NK-92 treated with Interleukin-12 subunit alpha and Interleukin-12 subunit beta, amount 100 ng/mL, for 24 hours (cell line): ENCODE measurements at regions not wholly inside any gene's neighbourhood (a gene's known extent, or its start where the extent isn't known, plus 50 kb on each side); places are given as distances from the start of the nearest gene placed in this dataset.
"Not testable (repeated sequence)": the region's sequence is repeated elsewhere in the genome, so short reads cannot be mapped to it uniquely, and the experiment has no call there.

Source experiments
- DNase-seq: peaks from one replicate; lab custom pipeline; 2025; lab: John Stamatoyannopoulos, UW

DNA sequence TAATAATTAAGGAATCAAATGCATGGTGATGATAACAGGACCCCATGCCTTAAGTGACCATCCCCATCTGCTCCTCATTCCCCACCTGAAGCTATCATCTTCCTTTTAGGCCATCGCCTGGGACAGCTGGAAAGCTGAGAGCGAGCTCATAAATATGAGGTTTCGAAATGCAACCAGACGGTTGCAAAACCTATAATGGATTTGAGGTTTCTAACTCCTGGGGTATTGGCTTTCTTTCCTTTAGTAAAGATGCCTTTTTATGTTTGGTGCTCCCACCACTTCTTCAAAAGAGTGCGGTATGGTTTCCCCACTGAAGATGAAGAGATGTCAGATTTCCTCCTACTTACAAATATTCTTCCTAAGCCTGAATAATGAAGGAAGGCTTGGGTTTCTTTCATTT is 1589.5 kb upstream of the PIK3C3 start:
- no peak for DNase-seq

DNA sequence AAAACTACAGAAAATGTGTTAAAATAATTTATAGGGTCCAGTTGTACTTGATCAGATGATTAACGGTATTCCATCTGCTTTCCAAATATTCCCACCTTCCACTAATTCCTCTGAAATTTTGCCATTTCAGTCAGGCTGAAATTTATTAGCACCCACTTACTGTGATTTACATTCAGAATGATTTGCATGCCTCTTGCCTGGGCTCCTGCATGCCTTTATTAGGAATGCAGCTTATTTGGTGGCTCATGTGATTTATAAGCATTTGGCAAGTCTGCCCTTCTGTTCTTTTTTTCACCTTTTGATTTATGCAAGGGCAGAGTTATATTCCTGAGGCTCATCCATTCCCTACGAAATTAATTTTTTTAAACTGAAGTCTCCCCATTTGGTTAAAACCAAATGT is 1594.5 kb upstream of the PIK3C3 start:
- DNase-seq: no peak

DNA sequence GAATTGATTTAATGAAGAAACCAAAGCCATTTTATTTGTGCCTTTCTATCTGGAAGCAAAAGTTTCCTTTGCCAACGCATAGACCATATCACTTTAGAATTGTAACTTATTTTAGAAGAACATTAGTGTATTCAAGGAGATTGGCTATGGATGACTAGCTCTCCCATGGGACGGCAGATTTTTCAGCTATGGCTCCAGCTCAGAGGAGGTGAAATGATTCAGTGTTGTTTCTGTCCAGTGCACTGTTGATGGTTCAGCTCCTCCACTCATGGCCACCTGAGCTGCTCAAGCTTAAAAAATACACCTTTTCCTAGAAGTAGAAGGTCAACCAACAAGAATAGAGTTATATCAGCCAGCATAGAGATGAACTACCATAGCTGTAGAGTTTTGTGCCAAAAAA is 1597.5 kb upstream of the PIK3C3 start:
- DNase-seq: no peak

DNA sequence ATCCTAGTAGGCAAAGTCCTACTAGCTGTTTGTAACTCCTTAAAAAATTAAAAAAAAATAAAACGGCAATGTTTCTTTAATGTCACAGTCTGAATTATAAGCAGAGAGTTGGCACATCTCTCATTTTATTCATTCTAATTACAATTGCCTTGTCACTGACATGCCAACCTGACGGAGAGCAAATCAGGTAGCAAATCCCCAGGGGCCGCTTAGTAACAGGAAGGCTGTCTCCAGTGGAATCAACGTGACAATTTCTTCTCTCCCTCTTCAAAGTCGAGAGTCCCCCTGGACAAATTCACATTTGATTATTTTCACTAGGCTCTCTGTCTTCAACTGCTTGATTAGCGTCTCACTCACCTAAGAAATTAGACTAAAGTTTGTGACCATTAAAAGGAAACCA is 1598.9 kb upstream of the PIK3C3 start:
- no peak for DNase-seq

DNA sequence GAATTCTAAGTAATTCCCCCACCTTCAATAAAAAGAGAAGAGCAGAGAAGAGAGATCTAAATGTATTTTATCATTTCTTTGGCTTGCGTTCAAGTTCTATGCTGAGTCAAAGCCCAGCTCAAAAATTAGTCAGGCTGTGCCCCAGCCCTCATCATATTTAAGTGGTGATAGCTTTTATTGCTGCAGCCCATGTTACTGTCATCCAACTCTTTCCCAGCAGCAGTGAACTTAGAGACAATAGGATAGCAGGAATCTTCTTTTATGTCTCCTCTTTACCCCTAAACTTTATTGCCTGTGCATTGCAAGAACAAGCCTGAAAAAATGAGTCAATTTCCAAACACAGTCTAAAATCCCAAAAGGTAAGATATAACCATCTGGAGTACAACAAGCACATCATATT is 1599.3 kb upstream of the PIK3C3 start:
- no peak for DNase-seq

DNA sequence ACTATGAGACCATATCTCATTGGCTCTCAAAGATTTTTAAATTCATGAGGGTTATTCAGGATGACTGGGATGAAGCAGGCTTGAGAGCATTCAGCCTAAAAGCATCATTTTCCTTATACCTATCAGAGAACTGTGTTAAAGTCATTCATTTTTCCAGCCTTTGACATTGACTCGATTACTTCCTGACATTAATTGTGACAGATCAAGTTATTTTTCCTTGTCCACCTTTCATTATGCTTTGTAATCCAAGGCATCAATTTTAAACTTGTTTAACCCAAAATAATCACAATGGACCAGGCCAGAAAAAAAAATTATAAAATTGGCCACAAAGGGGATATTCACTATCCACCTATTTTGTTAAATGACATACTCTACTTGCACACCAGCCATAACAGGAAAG is 1606.8 kb upstream of the PIK3C3 start:
- no peak for DNase-seq

DNA sequence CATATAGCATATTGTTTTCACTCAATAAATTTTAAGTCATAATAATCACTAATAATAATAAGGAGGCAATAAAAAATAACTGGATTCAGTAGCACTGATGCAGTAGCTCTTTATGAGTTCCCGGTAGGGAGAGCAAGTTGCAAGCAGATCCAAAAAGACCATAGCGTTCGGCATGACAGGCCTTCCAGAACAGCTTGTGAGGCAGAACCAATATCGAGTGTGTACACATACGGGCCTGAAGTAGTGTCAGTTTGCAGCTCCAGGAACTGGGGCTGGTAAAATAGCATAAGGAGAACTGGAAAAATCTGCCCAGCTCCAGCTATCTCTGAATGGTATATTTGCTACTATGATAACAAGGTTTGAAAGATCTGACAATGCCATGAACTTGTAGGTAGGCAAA is 1607.8 kb upstream of the PIK3C3 start:
- no peak for DNase-seq

DNA sequence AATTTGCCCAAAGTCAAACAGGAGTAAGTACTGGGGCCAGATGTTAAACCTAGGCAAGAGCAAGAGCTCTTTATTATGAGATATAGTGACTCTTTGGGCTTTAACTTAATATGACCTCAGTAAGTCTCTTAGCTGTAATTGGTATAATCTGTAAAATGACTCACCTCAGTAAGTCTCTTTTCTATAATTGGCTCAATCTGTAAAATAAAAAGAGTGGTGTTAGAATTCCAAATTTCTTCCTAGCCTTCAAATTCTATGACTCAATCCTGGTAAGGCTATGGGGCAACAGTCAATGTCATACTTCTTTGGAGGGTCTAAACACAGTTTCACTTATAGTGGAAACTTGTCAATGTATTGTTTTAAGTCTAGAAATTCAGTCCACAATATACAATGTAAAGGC is 1608.9 kb upstream of the PIK3C3 start:
- DNase-seq: no peak

DNA sequence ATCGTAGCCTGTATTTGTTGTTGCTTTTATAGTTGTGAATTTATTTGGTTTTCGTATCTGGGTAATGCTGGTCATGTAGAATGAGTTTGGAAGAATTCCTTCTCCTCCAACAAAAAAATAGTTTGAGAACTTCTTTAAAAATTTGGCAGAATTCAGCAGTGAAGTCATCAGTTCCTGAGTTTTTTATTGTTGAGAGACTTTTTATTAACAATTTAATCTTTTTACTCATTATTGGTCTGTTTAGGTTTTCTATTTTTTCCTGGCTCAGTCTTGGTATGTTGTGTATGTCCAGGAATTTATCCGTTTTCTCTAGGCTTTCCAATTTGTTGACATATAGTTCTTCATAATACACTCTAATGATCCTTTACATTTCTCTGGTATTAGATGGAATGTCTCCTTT is 1613.3 kb upstream of the PIK3C3 start:
- no peak for DNase-seq

DNA sequence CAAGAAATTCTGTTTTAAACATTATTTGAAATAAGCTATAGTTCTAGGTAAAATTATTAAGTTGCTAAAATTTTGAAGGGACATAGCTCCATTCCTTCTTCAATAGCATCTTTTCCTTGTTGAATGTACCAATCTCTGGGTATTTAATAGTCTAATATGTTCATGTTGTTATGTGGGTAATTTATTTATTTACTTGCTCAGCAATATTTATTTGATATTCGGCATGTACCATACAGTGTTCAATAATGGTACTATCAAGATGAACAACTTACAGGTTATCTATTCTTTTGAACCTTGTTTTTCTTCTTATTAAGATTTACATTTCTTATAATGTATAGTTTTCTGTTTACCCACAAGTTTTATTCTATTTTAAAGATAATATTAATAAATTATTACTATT is 1616.8 kb upstream of the PIK3C3 start:
- DNase-seq: no peak

DNA sequence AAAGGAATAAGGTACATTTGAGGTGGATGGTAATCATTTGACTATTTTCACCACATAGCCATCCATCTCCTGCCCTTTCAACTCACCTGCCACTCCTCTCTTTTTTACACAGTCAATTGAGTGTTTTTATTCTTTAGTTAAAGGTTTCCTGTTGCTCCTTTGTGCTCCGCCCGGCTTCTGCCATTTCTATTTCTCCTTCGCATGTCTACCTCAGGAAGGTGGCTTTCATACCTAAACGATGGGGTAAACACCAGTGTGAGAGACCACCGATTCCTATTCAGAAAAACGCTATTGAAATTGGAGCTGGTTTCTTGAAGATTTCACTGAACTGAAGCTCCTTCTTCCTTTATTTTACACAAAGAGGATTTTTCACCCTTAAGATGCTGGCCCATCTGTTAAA is 1628.0 kb upstream of the PIK3C3 start:
- no peak for DNase-seq

DNA sequence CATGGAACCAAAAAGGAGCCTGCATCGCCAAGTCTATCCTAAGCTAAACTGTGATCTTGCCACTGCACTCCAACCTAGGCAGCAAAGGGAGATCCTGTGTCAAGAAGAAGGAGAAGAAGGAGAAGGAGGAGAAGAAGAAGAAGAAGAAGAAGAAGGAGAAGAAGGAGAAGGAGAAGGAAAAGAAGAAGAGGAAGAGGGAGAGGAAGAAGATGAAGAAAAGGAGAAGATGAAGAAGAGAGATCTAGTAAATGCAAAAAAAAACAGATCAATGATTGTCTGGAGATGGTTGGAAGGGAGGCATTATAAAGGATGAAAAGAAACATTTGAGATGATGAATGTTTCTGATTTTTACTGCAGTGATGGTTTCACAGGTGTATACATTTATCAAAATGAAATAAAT is 1629.0 kb upstream of the PIK3C3 start:
- DNase-seq: no peak

DNA sequence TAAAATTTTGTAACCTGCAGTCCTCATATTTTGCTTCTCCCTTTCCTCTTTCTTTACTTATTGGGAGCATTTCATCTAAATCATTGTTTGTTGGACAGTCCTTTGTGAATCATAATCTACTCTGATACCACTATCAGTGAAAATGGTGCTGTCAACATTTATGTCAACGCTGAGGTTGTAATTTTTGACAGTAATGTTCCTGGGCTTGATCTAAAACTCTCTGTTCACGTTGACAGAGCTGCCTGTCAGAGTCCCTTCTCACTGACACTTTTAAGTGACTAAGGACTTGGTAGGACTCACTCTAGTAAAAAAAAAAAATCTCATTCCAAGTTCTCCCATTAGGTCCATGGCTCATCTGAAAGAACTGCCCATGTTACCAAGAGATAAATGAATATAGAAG is 1640.8 kb upstream of the PIK3C3 start:
- DNase-seq: no peak

DNA sequence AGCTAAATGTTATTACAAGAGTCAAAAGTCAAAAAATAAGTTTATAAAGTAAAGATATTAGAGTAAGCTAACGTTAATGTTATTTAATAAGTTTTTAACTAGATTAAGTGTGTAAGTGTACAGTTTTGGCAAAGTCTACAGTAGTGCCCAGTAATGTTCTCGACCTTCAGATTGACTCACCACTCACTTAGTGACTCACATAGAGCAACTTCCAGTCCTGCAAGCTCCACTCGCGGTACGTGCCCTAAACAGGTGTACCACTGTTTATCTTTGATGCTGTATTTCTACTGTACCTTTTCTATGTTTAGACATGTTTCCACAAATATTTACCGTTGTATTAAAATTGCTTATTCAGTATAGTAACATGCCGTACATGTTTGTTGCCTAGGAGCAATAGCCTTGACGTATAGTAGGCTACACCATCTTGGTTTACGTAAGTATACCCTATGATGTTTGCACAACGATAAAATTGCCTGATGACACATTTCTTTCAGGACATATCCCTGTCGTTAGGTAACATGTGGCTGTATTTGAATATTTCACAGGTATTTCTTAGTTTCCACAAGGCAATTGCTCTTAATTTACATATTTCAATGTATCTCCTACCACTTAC is 1641.9 kb upstream of the PIK3C3 start:
- DNase-seq: no peak

DNA sequence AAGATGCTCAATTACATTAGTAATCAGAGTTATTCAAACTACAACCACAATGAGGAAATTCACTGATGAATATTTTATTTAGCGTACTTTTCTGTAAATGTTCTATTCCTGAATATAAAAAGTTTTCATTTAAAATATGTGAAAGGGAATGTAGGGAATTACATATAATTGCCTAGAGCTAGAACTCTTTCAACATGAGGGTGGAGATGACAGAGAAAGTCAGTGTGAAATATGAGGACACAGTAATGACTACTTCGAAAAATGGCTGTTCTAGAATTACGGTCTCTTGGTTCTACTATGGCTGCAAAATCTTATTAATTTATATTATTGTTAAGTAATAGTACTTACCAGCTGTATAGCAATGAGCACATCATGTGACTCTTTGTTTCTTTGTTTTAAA is 1647.4 kb upstream of the PIK3C3 start:
- DNase-seq: no peak

DNA sequence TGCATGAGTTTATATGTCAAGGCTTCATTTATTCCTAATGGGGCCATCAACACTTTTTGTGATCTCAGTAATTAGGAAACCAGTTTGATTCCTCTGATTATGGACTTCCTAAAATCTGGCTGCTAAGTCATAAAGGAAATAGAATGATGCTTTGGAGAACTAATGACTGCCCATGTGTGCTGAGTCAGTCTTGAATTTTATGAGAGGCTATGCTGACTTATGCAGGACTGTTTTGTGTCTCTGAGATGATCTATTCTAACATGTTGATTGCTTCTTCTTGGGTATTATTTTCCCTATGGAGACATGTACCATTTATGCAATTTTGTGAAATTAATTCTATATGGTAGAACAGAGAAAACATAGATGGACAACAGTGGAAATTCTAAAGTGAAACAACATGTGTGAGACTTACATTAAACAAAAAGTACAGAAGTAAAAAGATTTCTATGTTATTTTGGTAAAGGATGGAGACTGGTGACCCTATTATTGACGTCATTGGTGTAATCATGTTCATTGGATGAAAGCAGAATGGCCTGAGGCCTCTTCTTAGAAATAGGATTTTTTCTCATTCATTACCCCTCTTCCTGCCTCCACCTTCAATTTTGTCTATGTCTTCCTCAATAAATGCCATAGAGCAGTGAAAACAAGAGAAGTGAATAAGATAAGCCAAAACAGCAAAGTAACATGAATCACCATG is 1658.2 kb upstream of the PIK3C3 start:
- DNase-seq: no peak

DNA sequence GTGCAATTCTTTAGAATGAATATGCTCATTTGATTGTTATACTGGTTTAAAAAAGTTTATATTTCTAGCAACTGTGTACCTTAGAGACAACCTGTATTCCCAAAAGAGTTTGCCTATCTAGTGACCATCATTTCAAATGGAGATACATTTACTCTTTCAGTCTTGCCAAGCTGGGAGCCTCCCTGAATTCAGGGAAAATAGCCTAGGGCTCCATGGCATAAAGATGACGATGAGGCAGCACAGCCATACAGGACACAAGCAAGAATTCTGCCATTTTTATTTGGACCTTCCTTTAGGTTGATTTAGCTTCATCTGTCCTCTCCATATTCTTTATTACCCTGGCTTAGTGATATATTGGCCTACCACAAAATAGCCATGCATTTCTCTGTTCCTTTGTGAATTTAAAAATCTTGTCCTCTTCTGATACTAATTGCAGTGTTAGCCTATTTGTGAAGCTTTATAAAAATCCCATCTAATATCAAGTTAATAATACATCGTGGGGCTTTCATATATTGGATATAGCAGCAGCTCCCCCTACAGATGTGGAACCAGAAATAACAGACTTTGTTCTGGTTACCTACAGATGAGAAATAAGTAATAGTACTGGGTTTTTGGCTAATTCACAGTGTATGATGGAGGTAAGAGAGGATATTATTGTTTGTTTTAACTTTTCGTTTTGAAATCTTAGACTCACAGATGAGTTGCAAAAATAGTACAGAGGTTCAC is 1661.9 kb upstream of the PIK3C3 start:
- no peak for DNase-seq

DNA sequence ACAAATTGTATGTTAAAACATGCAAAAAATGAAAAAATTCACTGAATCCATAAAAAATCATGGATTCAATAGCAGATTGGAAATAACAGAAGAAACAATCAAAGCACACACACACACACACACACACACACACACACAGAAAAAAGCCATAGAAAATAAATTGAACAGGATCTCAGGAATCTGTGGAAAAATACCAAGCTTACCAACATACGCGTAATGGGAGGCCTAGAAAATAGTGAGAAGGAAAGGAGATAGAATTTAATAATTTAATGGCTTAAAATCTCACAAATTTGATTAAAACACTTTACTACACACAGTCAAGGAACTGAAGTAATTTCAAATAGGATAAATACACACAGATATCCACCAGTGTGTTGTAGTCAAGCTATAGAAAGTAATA is 1671.5 kb upstream of the PIK3C3 start:
- no peak for DNase-seq

DNA sequence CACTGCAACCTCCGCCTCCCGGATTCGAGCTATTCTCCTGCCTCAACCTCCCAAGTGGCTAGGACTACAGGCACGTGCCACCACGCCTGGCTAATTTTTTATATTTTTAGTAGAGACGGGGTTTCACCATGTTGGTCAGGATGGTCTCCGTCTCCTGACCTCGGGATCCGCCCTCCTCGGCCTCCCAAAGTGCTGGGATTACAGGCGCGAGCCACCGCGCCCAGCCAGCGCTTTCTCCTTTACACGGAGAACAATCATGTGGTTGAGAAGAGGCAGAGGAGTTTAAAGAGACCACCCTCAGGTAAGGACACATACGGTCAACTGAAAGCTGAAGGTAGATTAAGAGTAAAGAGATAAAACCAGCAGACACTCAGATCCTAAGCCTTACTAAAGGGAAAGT is 1673.7 kb upstream of the PIK3C3 start:
- DNase-seq: not testable (repeated sequence)

DNA sequence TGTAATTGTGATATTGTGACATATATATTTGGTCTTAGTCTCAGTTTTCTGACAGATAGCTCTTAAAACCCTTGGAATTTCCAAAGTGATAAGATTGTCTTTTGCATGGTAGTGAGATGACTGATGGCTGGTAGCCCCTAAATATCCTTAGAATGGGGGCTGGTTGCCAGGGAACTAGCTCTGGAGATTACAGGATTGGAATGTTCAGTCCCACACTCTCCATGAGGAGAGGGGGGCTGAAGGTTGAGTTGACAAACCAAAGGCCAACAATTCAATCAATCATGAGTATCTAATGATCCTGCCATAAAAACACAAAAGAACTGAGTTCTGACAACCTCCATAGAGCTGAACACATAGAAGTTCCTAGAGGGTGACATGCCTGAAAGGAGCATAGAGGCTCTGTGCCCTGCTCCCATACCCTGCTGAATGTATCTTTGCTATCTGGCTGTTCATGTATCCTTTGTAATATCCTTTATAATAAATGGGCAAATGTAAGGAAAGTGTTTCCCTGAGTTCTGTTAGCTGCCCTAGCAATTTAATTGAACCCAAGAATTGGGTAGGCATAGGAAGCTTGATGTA is 1680.3 kb upstream of the PIK3C3 start:
- DNase-seq: no peak

DNA sequence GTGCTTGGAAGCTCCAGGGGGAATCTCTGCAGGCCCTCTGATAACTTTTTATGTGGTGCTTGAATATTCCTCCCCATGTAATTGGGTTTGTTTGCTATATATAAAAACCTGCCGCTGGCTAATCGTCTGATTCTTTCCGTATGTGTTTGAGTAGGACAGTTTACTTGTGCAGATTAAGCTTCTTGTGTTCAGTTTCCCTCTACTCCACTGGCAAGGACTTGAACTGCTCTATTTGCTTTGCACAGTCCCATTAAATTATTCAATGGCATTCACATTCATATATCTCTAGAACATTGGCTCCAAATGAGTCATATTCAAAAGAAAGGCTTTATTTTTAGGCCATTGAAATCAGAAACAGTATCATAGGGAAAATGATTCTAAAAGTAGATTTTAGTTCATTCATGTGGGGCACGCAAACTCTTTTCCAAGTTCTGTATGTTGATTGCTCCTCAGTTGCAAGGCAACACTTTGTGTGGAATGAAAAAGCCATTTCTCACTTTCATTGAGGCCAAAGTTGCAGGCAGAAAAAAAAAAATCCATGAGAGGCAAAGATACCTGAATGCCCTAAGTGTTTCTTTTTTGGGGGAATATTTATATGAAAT is 1682.3 kb upstream of the PIK3C3 start:
- DNase-seq: no peak

DNA sequence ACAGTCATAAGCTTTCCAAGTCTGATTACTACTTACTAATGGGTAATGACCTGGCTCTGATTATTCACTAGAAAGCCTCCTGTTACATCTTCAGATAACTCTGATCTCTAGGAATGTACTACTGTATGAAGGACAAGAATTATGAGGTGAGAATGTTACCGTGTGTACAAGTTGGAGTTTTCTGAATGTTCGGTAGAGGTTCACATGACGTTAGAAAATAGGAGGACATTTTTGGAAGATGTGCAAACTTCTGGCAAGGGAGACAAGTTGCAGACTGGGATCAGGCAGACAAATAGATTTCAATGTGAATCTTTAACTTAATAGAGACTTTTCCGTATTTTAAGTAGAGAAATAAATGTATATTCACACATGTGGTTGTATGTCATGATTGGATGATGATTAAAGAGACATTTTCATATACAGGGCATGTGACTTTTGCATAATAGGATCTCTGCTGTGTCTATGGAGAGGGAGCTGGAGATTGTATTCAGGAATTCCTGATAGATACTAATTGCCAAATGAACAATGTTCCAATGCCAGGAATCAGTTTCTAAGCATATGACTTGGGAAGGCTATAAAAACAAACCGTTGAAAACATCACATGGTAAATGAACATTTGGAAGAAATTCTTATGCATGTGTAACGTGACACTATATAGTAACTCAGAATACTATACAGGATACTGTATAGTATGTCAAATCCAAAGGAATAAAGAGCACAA is 1695.8 kb upstream of the PIK3C3 start:
- no peak for DNase-seq
